Glomerular visceral epithelial cell (primary cell): ENCODE measurements at regions not wholly inside any gene's neighbourhood (a gene's known extent, or its start where the extent isn't known, plus 50 kb on each side); places are given as distances from the start of the nearest gene placed in this dataset.
"Not testable (repeated sequence)": the region's sequence is repeated elsewhere in the genome, so short reads cannot be mapped to it uniquely, and the experiment has no call there.

Experiments used
- DNase-seq: peaks from one replicate; pipeline ENCODE4 v3.0.0-alpha.2; 2016; ENCODE audit errors: extremely low spot score

DNA sequence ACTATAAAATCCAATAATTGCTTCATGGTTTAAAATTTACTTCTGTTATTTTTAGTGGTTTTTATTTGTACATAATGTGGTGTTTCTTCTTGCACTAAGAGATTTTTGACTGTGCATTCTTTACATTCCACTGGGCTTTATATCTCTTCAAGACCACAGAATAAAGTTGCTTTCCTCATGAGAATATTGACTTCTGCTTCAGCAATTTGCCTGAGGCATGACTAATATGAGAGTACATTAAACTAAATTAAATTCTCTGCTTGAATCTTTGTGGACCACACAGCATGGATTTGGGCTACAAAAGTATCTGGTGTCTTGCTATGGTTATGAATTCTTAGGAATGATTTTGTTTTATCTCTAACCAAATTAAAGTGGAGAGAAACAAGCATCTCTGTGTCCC lies 1463.4 kb upstream of the PCDH20 start:
- DNase-seq, result peak; percentile 17

DNA sequence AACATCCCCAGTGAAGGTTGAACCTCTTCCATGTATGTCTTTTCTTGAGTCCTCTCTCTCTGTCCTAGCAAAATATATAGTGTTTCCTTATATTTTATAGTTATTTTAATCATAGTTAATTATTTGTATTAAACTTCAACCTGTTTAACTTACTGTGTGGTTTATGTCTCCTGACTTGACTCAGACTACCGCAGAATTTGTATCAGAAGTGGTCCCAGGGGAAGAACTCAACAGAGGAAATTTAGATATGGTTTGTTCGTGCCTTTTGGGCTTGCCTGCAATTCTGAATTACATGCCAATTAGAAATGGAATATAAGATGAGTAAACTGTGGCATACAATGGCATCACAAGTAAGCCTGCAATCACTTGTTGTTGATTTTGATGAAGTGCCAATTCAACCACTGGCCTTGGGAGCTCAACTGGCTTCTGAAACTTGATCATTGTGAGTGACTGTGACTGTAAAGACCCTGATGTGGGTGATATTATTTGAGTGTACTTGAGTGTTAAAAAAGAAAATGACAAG lies 1459.5 kb upstream of the PCDH20 start:
- DNase-seq, result no peak

DNA sequence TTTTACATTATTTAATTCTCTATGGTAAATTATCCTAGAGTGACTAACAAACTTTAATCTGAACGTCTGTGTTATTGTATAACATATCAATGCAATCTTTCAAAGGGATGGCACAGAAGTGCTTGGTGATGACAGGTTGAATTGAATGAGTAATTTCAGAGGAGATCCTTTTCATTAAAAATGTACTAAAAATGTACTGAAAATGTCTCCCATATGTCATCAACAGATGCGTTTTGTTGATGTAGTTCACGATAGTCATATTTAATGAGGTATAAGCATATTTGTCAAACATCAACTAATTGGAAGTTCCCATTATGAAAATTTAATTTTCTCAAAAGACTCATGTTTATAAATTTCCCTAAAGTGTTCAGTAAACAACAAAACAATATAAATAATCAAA lies 1434.7 kb upstream of the PCDH20 start:
- DNase-seq, result no peak

DNA sequence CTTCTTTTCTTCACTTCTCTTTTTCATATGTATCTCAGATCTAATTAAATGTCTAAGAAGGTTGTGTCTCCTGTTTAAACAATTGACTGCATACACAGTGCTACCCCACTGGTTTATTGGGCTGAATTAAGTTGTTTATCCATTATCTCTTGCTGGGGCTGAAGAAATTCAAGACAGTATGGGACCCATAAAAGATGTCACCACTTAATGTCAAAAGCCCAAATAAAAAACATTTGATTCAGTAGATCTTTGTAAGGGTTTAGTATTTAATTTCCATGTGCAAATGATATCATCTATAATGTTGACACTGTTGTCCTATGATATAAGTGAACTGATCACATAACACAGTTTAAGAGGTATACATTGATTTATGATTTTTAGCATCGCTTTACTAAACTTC lies 1431.9 kb upstream of the PCDH20 start:
- DNase-seq, result no peak

DNA sequence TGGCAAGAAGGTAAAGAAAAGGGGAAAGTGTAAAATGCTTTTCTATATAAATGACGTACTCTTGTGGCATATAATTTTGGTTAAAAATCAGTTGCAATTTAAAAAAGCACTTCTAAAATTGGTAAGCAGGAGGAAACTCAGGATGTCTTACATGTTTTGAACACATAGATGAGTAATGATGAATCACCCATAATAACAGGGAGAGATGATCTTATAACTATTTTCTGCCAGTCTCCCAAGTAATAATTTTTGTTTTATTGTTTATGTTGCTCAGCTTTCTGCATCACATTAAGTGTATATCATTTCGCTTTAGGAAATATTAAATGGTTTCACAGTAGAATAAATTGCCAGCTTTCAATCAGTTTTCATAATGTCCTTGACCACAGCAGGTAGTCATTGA lies 1430.7 kb upstream of the PCDH20 start:
- DNase-seq, result no peak

DNA sequence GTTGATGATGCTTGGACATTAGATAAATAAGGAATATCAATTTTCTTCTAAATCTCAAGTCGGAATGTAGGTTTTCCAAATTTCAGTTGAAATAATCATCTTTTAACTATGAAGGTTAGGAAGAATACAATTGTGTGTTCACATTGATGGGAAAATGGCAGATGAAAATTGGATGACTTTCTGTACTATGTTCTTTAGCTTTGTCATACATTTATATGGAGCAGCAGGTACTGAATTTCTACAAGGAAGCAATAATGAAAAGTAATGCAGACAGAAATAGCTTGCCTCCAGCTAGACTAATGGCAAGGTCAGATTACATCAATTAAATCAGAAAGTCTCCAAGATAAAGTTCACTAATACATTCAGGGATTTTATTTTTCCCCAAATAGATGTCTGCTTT lies 1423.7 kb upstream of the PCDH20 start:
- DNase-seq, result no peak

DNA sequence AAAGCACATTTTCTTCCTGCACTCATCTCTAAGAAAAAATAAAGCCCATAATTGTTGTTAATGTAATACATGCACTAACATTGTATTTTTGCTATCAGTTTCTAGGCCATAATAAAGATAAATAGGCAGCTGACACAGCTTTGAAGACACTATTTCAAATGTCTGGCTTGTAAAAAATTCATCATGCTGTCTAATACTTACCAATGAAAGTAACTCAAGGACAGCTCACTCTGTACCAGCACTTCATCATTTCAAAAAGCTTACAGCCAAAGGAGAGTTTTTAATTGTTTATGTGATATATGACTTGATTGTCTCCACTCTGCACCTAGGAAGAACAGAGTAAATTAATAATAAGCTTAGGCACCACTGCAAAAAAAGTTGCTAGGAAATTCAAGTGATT lies 1423.3 kb upstream of the PCDH20 start:
- DNase-seq, result no peak

DNA sequence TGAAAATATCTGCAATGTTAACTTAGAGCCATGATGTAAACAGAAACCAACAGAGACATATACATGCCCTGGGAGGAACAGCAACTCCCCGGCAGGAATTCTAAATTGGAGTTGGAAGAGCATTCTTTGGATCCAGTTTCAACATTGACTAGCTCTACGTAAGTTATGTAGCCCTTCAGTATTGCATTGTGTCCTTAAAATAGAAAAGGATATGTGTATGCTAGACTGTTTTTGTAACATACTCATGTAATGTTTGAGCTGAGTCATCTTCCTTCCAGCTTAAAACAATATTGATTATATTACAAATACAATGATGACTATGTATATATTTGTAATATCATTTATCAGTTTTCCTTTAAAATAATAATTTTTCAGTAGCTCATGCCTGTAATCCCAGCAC lies 1422.2 kb upstream of the PCDH20 start:
- DNase-seq, result no peak

DNA sequence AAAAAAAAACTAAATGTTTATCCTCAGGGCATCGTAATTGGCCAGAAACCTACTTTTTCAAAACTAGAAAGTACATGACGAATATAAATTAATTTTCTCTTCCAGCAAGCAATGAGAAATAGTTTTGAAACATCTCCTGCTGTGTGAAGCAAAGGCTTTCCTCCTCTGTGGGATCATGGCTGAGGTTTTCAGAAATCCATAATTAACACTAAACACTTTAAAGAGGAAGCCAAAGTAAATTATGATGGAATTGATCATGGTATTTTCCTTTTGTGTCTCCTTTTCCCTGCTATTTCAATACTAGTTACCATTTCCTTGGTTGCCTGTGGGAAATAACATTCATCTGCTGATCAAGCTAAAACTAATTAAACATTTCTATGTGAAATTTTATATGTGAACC lies 1413.8 kb upstream of the PCDH20 start:
- no peak for DNase-seq

DNA sequence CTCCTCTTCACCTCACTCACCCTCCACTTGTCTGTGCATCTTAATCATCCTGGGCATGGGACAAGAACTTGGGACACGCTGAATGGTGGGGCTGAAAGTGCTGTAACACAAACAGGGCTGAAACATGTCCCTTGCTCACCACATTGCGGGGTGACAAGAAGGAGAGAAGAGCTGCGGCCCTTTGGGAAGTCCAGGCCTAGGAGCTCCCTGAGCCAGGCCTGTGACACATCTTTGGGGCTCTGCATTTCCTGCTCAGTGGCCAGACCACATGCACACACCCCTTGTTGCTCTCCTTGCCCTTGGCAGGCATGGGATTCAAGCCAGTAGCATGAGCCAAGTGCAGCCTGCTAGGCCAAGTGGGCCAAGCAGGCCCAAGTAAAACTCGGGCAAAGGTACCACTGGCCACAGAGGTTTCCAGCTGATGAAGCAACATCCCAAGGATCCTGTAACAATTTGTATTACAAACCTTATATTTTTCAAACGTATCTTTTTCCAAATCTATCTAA lies 1384.3 kb upstream of the PCDH20 start:
- no peak for DNase-seq

DNA sequence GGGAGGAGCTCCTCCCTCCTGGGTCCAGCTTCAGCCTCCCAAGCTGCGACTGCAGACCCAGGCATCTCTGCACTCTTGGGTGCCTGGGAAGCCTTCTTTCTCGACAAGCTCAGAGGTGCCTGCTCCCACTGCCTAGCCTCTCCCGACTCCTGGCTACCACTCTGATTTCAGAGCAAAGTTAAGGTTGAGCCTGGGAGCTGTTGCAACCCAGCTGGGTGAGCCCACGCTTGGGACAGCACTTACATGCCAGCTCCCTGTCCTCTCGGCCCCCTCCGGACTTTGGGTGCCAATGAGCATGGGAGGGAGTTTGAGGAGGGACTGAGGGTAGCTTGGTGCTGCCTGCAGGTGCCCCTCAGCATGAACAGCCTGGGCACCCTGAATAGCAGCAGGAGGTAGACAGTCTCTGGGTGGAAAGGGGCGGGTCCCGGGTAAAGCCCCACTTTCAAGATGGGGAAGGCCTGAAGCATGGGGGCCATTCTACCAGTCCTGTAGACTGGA lies 1383.4 kb upstream of the PCDH20 start:
- no peak for DNase-seq

DNA sequence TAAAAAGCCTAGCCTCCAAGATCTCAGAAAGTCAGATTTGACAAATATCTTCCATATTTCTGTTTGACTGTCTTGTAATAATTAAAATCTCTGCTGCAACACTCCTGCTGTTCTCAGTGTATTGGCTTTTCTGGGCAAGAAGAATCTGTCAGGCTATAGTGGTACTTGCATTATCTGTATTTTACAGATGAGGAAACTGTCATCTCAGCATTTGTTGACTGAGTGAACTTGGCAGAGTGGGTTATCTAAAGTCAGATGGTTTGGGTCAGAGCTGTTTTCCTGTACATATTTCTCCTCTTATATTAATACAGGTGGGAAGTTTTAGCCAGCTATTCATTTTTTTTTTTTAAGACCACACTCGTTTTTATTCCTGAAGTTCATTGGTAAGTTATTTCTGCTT lies 1378.2 kb upstream of the PCDH20 start:
- DNase-seq, result no peak

DNA sequence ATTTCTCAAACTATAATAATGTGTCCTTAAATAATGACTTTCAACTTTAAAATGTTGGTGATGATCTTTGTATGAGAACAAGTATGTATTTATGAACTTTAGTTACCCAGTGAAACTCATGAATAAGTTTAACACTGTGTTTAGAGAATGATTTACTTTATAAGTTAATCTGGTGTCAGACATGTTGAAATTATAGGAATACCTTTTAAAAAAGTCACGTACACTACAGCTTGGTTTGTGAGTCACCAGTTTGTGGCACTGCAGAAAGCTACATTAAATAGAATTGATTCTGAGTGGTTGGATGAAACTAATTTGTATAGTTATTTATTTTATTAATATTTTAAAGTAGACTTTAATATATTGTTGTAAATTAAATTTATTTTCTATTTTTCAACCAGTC lies 1366.2 kb upstream of the PCDH20 start:
- peak; percentile 47 for DNase-seq

DNA sequence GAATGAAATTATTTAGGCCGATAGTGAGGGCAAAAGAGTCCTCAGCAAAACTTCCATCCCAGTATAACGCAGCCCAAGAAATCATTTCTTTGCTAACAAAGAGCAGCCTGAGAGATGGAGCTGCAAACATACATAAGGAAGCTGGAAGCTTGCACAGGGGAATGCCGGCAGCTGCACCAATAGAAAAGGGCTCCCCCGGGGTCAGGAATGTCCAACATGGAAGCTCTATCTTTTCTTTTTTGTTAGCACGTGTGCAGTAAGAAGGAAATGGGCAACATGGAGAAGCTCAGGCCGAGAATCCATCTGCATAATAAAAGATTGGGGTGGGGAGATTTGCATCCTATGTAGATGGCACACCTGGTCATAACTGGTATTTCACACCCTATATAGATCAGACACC lies 1363.5 kb upstream of the PCDH20 start:
- no peak for DNase-seq

DNA sequence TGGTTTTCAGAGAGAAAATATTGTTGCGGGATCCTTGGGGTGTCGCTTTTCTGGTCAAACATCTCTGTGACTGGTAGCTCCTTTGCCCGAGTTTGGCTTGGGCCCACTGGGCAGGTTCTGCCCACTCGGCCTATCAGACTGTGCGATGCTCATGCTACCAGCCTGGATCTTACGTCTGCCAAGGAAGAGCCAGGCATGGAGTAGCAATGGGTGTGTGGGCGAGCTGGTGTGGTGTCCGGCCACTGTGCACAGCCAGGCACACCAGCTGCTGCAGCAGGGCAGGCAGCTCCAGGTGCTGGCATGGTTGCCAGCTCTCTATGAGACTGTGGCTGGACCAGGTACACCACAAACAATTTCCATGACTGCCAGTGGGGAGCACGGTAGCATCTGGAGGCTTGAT lies 1351.8 kb upstream of the PCDH20 start:
- no peak for DNase-seq

DNA sequence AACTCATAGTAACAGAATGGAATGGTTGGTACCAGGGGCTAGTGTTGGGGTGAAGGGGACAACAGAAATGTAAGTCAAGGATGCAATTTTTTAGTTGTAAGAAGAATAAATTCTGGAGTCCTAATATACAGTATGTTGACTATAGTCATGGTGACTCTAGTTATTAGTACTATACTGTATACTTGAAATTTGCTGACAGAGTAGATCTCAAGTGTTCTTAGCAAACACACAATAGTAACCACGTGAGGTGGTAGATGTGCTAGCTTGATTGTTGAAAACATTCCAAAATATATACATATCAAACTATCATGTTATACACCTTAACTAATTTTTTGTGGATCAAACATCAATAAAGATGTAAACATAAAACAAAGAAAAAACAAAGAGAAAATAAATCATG lies 1345.1 kb upstream of the PCDH20 start:
- DNase-seq, result no peak

DNA sequence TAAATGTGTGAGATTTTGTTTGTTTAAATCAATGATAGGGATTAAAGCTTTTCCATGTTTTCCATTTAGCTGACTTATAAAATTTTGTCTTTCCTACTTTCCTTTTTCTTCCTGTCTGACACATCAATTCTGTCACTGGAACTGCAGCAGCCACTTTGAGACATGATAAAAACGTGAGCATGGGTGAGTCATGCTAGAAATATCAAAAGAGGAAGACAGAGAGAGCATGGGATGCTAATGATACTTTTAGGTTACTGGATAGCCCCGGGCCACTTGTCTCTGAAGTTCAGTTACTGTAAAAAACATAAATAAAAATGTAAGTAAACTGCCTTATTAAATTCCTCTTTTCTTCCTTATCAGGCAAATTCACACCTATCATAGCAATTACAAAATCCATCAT lies 1332.0 kb upstream of the PCDH20 start:
- peak; percentile 62 for DNase-seq

DNA sequence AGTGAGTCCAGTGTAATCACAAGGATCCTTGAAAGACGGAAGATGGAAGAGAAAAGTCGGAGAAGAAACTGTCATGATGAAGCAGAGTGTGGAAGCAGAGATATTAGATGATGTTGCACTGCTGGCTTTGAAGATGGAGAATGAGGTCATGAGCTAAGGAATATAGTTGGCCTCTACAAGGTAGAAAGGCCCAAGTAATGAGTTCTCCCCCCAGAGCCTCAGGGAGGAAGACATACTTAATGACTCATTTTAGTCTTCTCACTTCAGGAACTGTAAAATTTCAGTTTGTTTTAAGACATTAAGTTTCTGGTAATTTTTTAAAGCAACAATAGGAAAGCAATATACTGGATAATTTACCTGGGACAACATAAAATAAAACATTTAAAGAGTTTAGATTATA lies 1331.5 kb upstream of the PCDH20 start:
- DNase-seq, result peak; percentile 23

DNA sequence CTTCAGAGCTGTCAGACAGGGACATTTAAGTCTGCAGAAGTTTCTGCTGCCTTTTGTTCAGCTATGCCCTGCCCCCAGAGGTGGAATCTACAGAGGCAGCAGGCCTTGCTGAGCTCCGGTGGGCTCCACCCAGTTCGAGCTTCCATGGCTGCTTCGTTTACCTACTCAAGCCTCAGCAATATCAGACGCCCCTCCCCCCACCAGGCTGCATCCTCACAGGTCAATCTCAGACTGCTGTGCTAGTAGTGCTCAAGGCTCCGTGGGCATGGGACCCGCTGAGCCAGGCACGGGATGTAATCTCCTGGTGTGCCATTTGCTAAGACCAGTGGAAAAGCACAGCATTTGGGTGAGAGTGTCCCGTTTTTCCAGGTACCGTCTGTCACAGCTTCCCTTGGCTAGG lies 1314.1 kb upstream of the PCDH20 start:
- not testable (repeated sequence) for DNase-seq

DNA sequence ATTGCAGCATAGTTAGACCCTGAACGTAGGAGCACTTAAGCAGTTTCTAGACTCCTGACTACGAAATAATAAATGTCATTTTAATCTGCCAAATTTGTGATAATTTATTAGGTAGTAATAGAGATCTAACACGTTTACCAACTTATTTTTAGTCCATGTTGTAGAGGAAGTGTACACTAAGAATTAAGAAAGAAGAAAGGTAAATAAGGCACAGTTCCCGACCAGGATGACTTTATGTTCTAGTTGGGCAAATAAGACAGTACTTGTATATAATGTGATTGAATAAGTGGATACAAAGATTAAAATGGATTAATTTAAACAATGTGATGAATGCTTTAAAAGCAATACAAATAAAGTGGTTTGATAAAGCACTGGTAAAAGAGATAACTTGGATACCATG lies 1306.2 kb upstream of the PCDH20 start:
- no peak for DNase-seq

DNA sequence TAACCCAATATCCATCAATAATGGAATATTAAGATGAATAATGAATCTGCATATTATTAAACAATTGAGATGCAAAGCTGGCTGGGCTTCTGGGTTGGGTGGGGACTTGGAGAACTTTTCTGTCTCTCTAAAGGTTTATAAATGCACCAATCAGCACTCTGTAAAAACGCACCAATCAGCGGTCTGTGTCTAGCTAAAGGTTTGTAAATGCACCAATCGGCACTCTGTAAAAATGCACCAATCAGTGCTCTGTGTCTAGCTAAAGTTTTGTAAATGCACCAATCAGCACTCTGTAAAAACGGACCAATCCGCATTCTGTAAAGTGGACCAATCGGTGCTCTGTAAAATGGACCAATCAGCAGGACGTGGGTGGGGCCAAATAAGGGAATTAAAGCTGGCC lies 1296.3 kb upstream of the PCDH20 start:
- DNase-seq, result not testable (repeated sequence)

DNA sequence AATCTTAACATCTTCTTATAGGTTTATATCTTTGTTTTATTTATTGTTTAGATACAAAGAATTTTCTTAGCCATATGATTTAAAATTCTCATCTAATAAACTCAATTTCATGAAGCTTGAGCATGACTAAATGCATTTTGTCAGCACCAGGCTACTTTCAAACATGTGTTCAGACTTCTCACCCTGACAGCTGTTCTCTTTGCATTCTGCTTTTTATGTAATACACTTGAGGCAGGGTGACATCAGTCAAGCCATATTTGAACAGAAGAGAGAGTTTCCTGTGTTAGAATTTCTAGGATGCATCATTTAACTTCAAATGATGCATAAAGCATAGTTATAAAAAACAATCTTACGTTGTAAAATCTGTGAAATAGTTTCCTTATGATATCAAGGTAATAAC lies 1295.1 kb upstream of the PCDH20 start:
- DNase-seq, result no peak

DNA sequence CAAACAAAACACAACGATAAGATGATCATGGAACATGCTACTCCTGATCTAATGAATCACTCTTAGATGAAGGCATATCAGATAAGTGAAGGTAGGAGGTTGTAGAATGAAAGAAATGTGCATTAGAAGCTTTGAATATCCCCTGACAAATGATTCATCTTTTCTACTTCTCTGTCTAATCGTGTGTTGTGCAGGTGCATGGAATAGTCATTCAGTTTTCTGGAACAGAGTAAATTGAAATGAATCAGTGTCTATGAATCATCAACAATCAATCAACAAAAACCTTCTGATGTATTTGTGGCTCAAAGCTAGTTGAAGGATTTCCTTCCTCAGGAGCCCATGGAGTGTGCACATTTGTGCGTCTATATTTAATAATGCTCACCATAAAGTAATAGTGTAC lies 1290.4 kb upstream of the PCDH20 start:
- no peak for DNase-seq

DNA sequence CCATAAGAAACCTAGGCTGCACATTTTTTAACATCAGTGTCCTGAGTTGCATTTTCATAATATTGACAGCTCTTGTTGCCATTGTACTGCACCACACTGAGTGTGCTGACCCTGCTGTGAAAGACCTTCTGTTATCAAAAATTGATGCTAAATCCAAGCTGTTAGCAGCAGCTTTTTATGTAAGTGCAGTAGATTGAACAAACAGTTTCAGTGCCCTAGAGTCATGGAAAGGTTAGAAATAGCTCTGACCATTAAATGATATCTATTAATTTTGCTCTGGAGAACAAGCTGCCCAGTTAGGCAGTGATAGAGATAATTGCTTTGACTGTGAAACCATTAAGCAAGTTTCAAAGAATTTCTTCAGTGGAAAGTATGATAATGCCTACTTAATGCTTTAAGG lies 1289.2 kb upstream of the PCDH20 start:
- no peak for DNase-seq
